GM12878 (cell line): ENCODE measurements at regions not wholly inside any gene's neighbourhood (a gene's known extent, or its start where the extent isn't known, plus 50 kb on each side); places are given as distances from the start of the nearest gene placed in this dataset.

Experiments used
- ATAC-seq: fragments of 200-7000 bp; cut with Tn5 transposase; 3 replicates; pipeline ENCODE4 v1.9.1; 2020; ENCODE audit warnings: mild to moderate bottlenecking, moderate library complexity
- BruUV-seq: library from RNA; stranded (reverse); fragments of 400-500 nt; replicated peaks from 2 replicates; lab custom pipeline; 2021; lab: Mats Ljungman, UMichigan
- CTCF ChIA-PET: fragments of 300-600 bp; sonication (Branson Sonifier 250); formaldehyde crosslinking; extraction: SDS; loops from one replicate; lab custom pipeline; 2021; ENCODE audit warnings: inconsistent platforms; lab: Yijun Ruan, JAX
- POLR2A ChIA-PET: fragments of 350-600 bp; formaldehyde crosslinking; extraction: SDS; loops from one replicate; lab custom pipeline; 2021; ENCODE audit warnings: inconsistent platforms; lab: Charles Lee
- RAD21 ChIA-PET: fragments of 300-600 bp; sonication (Branson Sonifier 250); formaldehyde crosslinking; loops from one replicate; lab custom pipeline; 2023; ENCODE audit warnings: antibody characterized with exemption; ENCODE audit not compliant: unreplicated experiment; lab: Charles Lee
- SMC1A ChIA-PET: fragments of 300-600 bp; sonication (Branson Sonifier 250); formaldehyde crosslinking; loops from one replicate; lab custom pipeline; 2023; ENCODE audit not compliant: unreplicated experiment, uncharacterized antibody; lab: Charles Lee
- DNase-seq: peaks from one replicate; pipeline ENCODE4 v3.0.0-alpha.2; 2011; ENCODE audit warnings: low read depth, low spot score
- FAIRE-seq: peaks from 3 replicates; lab custom pipeline; 2011; peaks lifted over from hg19 to GRCh38; lab: Jason Lieb, UNC
- H2AFZ ChIP-seq: 2 replicates; pipeline ENCODE4 v1.6.0; 2011; ENCODE audit warnings: low read depth, low read length, control low read depth; ENCODE audit not compliant: control insufficient read depth
- H3K27ac ChIP-seq: 2 replicates; pipeline ENCODE4 v1.5.1; 2011; ENCODE audit warnings: control low read depth; ENCODE audit not compliant: control insufficient read depth, insufficient read depth
- H3K27me3 ChIP-seq, 2 experiments: replicated peaks in 1 of 2; 2 replicates each; pipeline versions ENCODE4 v1.6.0 to v1.6.1; 2011; ENCODE audit warnings: low read length in 1 of 2; ENCODE audit not compliant: control insufficient read depth in 2 of 2, insufficient read depth in 2 of 2
- H3K36me3 ChIP-seq, 2 experiments: 2 replicates each; pipeline ENCODE4 v1.5.1; 2011; ENCODE audit warnings: low read length in 1 of 2; ENCODE audit not compliant: control insufficient read depth in 2 of 2, insufficient read depth in 2 of 2
- H3K4me1 ChIP-seq: 2 replicates; pipeline ENCODE4 v1.6.1; 2011; ENCODE audit warnings: mild to moderate bottlenecking, low read length, moderate library complexity, mixed read lengths; ENCODE audit not compliant: control insufficient read depth, insufficient read depth
- H3K4me2 ChIP-seq: 2 replicates; pipeline ENCODE4 v1.6.0; 2011; ENCODE audit warnings: control low read depth; ENCODE audit not compliant: control insufficient read depth, insufficient read depth
- H3K4me3 ChIP-seq: fragments of 200-600 bp; sonication (generic); 2 replicates; pipeline ENCODE4 v1.5.1; 2016
- H3K79me2 ChIP-seq: 2 replicates; pipeline ENCODE4 v1.6.0; 2011; ENCODE audit warnings: low read length; ENCODE audit not compliant: control insufficient read depth, insufficient read depth
- H3K9ac ChIP-seq: 2 replicates; pipeline ENCODE4 v1.8.0; 2011; ENCODE audit warnings: low read length, control low read depth, mixed read lengths; ENCODE audit not compliant: control insufficient read depth, insufficient read depth
- H3K9me3 ChIP-seq: replicated peaks from 3 replicates; pipeline ENCODE4 v1.5.1; 2011; ENCODE audit warnings: mild to moderate bottlenecking, low read length; ENCODE audit not compliant: control insufficient read depth, insufficient read depth
- H4K20me1 ChIP-seq: 2 replicates; pipeline ENCODE4 v1.6.0; 2011; ENCODE audit not compliant: control insufficient read depth, insufficient read depth
- EGR1 ChIP-seq, 2 experiments: IDR thresholded peaks; 1 replicate in 1 of 2; 2 replicates in 1 of 2; pipeline ENCODE4 v1.6.1; 2011 to 2012; ENCODE audit warnings: low read depth in 2 of 2, low read length in 2 of 2, borderline replicate concordance in 1 of 2, mild to moderate bottlenecking in 1 of 2, moderate library complexity in 1 of 2
- JUND ChIP-seq: IDR thresholded peaks from 2 replicates; pipeline ENCODE4 v1.6.1; 2012; ENCODE audit warnings: low read depth, mild to moderate bottlenecking, low read length, improper control_type of control experiment, moderate library complexity
- KLF5 ChIP-seq: fragments of 450-650 bp; IDR thresholded peaks from 2 replicates; pipeline ENCODE4 v1.6.1; 2014; ENCODE audit warnings: mild to moderate bottlenecking; ENCODE audit not compliant: partially characterized antibody
- MTA2 ChIP-seq: fragments of 450-650 bp; IDR thresholded peaks from 2 replicates; pipeline ENCODE4 v1.6.1; 2016; ENCODE audit warnings: low read depth, mild to moderate bottlenecking, moderate library complexity
- MXI1 ChIP-seq: fragments of 150-350 bp; IDR thresholded peaks from 2 replicates; pipeline ENCODE4 v1.6.1; 2011; ENCODE audit warnings: low read depth, mild to moderate bottlenecking, inconsistent platforms, low read length, improper control_type of control experiment
- MYB ChIP-seq: fragments of 150-350 bp; IDR thresholded peaks from 2 replicates; pipeline ENCODE4 v1.6.1; 2014; ENCODE audit warnings: mild to moderate bottlenecking, low read depth, low read length, borderline replicate concordance
- SMAD5 ChIP-seq: IDR thresholded peaks from 2 replicates; pipeline ENCODE4 v1.6.1; 2016; ENCODE audit warnings: antibody characterized with exemption, low read depth
- SUPT20H ChIP-seq: IDR thresholded peaks from 2 replicates; pipeline ENCODE4 v1.6.1; 2011; ENCODE audit warnings: low read depth, mild to moderate bottlenecking, low read length, moderate library complexity, borderline replicate concordance; ENCODE audit not compliant: control insufficient read depth
- TARDBP ChIP-seq: IDR thresholded peaks from 2 replicates; pipeline ENCODE4 v1.6.1; 2016; ENCODE audit warnings: borderline replicate concordance
- ZNF274 ChIP-seq: IDR thresholded peaks from one replicate; pipeline ENCODE4 v1.8.0; 2011; ENCODE audit not compliant: insufficient read length, insufficient read depth
- ZNF384 ChIP-seq: IDR thresholded peaks from 2 replicates; pipeline ENCODE4 v1.6.1; 2012; ENCODE audit warnings: low read depth, mild to moderate bottlenecking, low read length, improper control_type of control experiment, borderline replicate concordance
- WGBS: methylation state at CpG from one replicate; pipeline ENCODE4 v1.1.6; 2016; ENCODE audit warnings: low lambda C conversion rate; ENCODE audit not compliant: insufficient replicate concordance, insufficient coverage; ENCODE audit errors: missing lambda C conversion rate; 5-methylcytosine and 5-hydroxymethylcytosine counted together
- in situ Hi-C: fragments of 300-500 bp; cut with MboI; formaldehyde crosslinking; loops from 9 replicates; pipeline ENCODE4 v1.14.3; 2018; ENCODE audit warnings: mixed read lengths
- intact Hi-C: fragments of 100-400 bp; cut with micrococcal nuclease; formaldehyde crosslinking; loops from one replicate; pipeline ENCODE4 v1.14.2; 2022; ENCODE audit not compliant: unreplicated experiment
- TF ChIP-seq, protein P1 (sequence below): fragments of 450-650 bp; formaldehyde crosslinking; IDR thresholded peaks from 2 replicates; pipeline ENCODE4 v1.5.0; 2022; ENCODE audit warnings: mild to moderate bottlenecking, missing genetic modification characterization
- TF ChIP-seq, protein P2 (sequence below): fragments of 450-650 bp; IDR thresholded peaks from 2 replicates; pipeline ENCODE4 v1.6.1; 2017; ENCODE audit warnings: mild to moderate bottlenecking, moderate library complexity

DNA sequence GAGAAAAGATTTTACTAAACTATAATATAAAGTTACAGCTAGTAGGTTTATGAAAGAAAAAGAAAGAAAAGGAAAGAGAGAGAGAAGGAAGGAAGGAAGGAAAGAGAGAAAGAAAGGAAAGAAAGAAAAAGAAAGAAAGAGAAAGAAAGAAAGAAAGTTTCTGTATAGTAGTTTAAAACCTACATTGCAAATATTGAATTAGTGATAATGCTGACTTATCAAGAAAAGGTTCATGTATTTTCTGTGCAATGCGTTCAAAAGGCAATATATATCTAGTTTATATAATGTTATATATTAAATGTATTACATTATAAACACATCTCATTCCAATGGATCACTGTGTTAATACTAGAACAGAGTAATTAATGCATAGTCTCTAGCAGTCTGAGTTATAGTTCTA, 648.4 kb downstream of the ZBBX start:
- ChIA-PET SMC1A (no interaction called here), RAD21 (no interaction called here), POLR2A (no interaction called here), CTCF (no interaction called here)
- H2AFZ ChIP-seq: no peak overlapping the region
- H4K20me1 ChIP-seq: no peaks in the 10 kb centered on the region
- no peaks in the 10 kb centered on the region for H3K36me3 ChIP-seq
- no peaks in the 10 kb centered on the region for H3K4me1 ChIP-seq
- DNase-seq (no peak), ATAC-seq (no peak), FAIRE-seq (no peak)
- intact Hi-C loops (no loop called here), in situ Hi-C loops (no loop called here)
- BruUV-seq: no TSS peak
- no peak overlapping the region for H3K4me3 ChIP-seq
- 0% methylated on average over 1 of the region's 1 CpG for WGBS
- no peak for TF ChIP-seq TARDBP
- no peak for TF ChIP-seq JUND
- TF ChIP-seq, protein P1, sequence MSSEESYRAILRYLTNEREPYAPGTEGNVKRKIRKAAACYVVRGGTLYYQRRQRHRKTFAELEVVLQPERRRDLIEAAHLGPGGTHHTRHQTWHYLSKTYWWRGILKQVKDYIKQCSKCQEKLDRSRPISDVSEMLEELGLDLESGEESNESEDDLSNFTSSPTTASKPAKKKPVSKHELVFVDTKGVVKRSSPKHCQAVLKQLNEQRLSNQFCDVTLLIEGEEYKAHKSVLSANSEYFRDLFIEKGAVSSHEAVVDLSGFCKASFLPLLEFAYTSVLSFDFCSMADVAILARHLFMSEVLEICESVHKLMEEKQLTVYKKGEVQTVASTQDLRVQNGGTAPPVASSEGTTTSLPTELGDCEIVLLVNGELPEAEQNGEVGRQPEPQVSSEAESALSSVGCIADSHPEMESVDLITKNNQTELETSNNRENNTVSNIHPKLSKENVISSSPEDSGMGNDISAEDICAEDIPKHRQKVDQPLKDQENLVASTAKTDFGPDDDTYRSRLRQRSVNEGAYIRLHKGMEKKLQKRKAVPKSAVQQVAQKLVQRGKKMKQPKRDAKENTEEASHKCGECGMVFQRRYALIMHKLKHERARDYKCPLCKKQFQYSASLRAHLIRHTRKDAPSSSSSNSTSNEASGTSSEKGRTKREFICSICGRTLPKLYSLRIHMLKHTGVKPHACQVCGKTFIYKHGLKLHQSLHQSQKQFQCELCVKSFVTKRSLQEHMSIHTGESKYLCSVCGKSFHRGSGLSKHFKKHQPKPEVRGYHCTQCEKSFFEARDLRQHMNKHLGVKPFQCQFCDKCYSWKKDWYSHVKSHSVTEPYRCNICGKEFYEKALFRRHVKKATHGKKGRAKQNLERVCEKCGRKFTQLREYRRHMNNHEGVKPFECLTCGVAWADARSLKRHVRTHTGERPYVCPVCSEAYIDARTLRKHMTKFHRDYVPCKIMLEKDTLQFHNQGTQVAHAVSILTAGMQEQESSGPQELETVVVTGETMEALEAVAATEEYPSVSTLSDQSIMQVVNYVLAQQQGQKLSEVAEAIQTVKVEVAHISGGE: no peak
- TF ChIP-seq KLF5: no peak
- no peak for TF ChIP-seq MXI1
- no peak for TF ChIP-seq EGR1 (IDR thresholded peaks at IDR 0.05; ENCODE audit: borderline replicate concordance in 1 of 2, low read depth in 2 of 2, low read length in 2 of 2)
- TF ChIP-seq SUPT20H: no peak
- TF ChIP-seq, protein P2, sequence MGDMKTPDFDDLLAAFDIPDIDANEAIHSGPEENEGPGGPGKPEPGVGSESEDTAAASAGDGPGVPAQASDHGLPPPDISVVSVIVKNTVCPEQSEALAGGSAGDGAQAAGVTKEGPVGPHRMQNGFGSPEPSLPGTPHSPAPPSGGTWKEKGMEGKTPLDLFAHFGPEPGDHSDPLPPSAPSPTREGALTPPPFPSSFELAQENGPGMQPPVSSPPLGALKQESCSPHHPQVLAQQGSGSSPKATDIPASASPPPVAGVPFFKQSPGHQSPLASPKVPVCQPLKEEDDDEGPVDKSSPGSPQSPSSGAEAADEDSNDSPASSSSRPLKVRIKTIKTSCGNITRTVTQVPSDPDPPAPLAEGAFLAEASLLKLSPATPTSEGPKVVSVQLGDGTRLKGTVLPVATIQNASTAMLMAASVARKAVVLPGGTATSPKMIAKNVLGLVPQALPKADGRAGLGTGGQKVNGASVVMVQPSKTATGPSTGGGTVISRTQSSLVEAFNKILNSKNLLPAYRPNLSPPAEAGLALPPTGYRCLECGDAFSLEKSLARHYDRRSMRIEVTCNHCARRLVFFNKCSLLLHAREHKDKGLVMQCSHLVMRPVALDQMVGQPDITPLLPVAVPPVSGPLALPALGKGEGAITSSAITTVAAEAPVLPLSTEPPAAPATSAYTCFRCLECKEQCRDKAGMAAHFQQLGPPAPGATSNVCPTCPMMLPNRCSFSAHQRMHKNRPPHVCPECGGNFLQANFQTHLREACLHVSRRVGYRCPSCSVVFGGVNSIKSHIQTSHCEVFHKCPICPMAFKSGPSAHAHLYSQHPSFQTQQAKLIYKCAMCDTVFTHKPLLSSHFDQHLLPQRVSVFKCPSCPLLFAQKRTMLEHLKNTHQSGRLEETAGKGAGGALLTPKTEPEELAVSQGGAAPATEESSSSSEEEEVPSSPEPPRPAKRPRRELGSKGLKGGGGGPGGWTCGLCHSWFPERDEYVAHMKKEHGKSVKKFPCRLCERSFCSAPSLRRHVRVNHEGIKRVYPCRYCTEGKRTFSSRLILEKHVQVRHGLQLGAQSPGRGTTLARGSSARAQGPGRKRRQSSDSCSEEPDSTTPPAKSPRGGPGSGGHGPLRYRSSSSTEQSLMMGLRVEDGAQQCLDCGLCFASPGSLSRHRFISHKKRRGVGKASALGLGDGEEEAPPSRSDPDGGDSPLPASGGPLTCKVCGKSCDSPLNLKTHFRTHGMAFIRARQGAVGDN: no peak
- TF ChIP-seq MTA2: no peak
- no peak for TF ChIP-seq MYB
- TF ChIP-seq SMAD5: no peak
- TF ChIP-seq ZNF384: no peak
- TF ChIP-seq ZNF274: no peak
- no peaks in the 10 kb centered on the region for H3K9me3 ChIP-seq
- no peak overlapping the region for H3K27ac ChIP-seq
- H3K27me3 ChIP-seq: no peaks in the 10 kb centered on the region
- H3K4me2 ChIP-seq: no peak overlapping the region
- no peak overlapping the region for H3K9ac ChIP-seq
- H3K79me2 ChIP-seq: no peaks in the 10 kb centered on the region
